Osteoblast (primary cell): ENCODE measurements at regions not wholly inside any gene's neighbourhood (a gene's known extent, or its start where the extent isn't known, plus 50 kb on each side); places are given as distances from the start of the nearest gene placed in this dataset.

Source experiments
- DNase-seq: peaks from one replicate; pipeline ENCODE4 v3.0.0; 2011; ENCODE audit warnings: low spot score, mixed read lengths; ENCODE audit not compliant: insufficient read length; ENCODE audit errors: missing footprints
- H2AFZ ChIP-seq: 2 replicates; pipeline ENCODE4 v1.6.0; 2011; ENCODE audit warnings: mild to moderate bottlenecking, low read length
- H3K27ac ChIP-seq: 2 replicates; pipeline ENCODE4 v1.5.1; 2011; ENCODE audit warnings: mild to moderate bottlenecking, low read depth, low read length, moderate library complexity
- H3K27me3 ChIP-seq: 2 replicates; pipeline ENCODE4 v1.6.0; 2012; ENCODE audit warnings: mild to moderate bottlenecking, control low read depth, inconsistent platforms, low read length, moderate library complexity; ENCODE audit not compliant: insufficient read depth
- H3K36me3 ChIP-seq: 2 replicates; pipeline ENCODE4 v1.5.1; 2011; ENCODE audit warnings: mild to moderate bottlenecking, low read length, control low read depth, moderate library complexity; ENCODE audit not compliant: insufficient read depth
- H3K4me1 ChIP-seq: 2 replicates; pipeline ENCODE4 v1.5.1; 2011; ENCODE audit warnings: mild to moderate bottlenecking, low read length, control low read depth, moderate library complexity; ENCODE audit not compliant: insufficient read depth
- H3K4me2 ChIP-seq: 2 replicates; pipeline ENCODE4 v1.6.0; 2011; ENCODE audit warnings: mild to moderate bottlenecking, low read length; ENCODE audit not compliant: insufficient read depth
- H3K4me3 ChIP-seq: fragments of 200-600 bp; sonication (generic); 3 replicates; pipeline ENCODE4 v1.5.1; 2012; ENCODE audit warnings: mild to moderate bottlenecking, low read length, inconsistent platforms; ENCODE audit not compliant: insufficient read depth
- H3K79me2 ChIP-seq: 2 replicates; pipeline ENCODE4 v1.6.0; 2012; ENCODE audit warnings: mild to moderate bottlenecking, low read length, control low read depth, inconsistent platforms; ENCODE audit not compliant: insufficient read depth
- H3K9me3 ChIP-seq: 2 replicates; pipeline ENCODE4 v1.5.1; 2011; ENCODE audit warnings: low read depth, low read length, control low read depth
- H4K20me1 ChIP-seq: 2 replicates; pipeline ENCODE4 v1.6.0; 2012; ENCODE audit warnings: mild to moderate bottlenecking, low read length, control low read depth; ENCODE audit not compliant: insufficient read depth
- TF ChIP-seq, protein P1 (sequence below): IDR thresholded peaks from 2 replicates; pipeline ENCODE4 v1.5.1; 2011; ENCODE audit warnings: mild to moderate bottlenecking, low read depth, low read length, moderate library complexity; ENCODE audit errors: extremely low read depth

DNA sequence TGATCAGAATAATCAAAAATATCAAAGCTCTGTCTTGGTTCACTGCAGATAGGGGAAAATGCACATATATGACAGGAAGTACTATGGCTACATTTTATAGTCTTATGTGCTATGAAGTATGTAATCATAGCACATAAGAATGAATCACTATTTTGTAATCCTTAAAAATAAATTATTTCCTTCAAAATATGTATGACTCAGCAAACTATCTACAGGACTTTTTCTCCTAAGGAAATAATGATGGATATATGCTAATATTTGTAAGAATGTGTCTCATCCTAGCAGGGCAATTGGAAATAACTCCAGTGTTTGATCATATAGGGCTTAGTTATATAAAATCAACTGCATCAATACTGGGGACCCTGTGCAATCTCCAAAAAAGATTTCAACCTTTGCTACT lies 85.1 kb downstream of the SLC24A2 start:
- no peaks in the 10 kb centered on the region for H3K79me2 ChIP-seq
- TF ChIP-seq, protein P1, sequence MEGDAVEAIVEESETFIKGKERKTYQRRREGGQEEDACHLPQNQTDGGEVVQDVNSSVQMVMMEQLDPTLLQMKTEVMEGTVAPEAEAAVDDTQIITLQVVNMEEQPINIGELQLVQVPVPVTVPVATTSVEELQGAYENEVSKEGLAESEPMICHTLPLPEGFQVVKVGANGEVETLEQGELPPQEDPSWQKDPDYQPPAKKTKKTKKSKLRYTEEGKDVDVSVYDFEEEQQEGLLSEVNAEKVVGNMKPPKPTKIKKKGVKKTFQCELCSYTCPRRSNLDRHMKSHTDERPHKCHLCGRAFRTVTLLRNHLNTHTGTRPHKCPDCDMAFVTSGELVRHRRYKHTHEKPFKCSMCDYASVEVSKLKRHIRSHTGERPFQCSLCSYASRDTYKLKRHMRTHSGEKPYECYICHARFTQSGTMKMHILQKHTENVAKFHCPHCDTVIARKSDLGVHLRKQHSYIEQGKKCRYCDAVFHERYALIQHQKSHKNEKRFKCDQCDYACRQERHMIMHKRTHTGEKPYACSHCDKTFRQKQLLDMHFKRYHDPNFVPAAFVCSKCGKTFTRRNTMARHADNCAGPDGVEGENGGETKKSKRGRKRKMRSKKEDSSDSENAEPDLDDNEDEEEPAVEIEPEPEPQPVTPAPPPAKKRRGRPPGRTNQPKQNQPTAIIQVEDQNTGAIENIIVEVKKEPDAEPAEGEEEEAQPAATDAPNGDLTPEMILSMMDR = no peak
- no peak overlapping the region for H2AFZ ChIP-seq
- no peak overlapping the region for H3K4me3 ChIP-seq
- H3K27me3 ChIP-seq = no peaks in the 10 kb centered on the region
- H4K20me1 ChIP-seq = no peaks in the 10 kb centered on the region
- H3K27ac ChIP-seq = no peak overlapping the region
- H3K4me2 ChIP-seq = no peak overlapping the region
- H3K36me3 ChIP-seq = no peaks in the 10 kb centered on the region
- no peaks in the 10 kb centered on the region for H3K9me3 ChIP-seq
- DNase-seq = peak; percentile 15
- no peaks in the 10 kb centered on the region for H3K4me1 ChIP-seq

DNA sequence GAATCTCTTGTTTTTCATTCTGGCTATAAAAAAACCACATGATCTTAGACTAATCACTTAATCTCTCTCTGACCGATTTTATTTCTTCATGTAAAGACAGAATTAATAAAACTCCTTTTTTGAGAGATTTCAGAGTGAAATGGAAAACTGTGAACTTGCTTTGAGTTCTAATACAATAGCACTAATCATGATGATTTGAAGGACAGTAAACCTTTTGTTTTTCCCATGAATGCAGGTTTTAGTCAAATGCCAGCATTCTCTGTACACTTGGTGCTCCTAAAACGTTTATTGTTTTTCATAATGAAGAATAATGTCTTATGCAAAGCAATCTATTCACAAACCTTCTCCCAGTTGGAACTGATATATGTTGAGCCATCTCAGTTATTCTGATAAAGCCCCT lies 86.8 kb downstream of the SLC24A2 start:
- DNase-seq = no peak
- Histone ChIP-seq H4K20me1 (no peaks in the 10 kb centered on the region), H3K79me2 (no peaks in the 10 kb centered on the region), H3K4me1 (no peaks in the 10 kb centered on the region), H3K36me3 (no peaks in the 10 kb centered on the region), H3K27me3 (no peaks in the 10 kb centered on the region), H3K4me2 (no peak overlapping the region), H3K27ac (no peak overlapping the region), H3K4me3 (no peak overlapping the region), H2AFZ (no peak overlapping the region), H3K9me3 (no peaks in the 10 kb centered on the region)
- TF ChIP-seq, protein P1 = no peak

DNA sequence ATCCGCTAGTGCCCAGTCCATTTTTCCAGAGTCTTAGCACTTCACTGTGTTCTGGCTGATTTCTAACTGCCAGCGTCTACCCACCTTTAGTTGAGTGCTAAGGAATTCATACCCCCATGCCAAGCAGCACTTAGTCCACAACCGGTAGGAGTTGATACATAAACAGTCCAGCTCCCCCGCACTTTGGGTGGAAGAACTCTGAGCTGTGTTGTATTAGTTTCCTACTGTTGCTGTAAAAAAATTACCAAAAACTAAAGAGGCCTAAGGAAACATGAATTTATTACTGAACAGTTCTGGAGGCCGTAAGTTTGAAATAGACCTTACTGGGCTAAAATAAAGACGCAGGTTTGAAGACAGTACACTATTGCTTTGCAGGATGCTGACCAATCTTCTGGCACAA lies 87.6 kb downstream of the SLC24A2 start:
- H3K4me1 ChIP-seq = no peaks in the 10 kb centered on the region
- no peak for DNase-seq
- H3K27me3 ChIP-seq = no peaks in the 10 kb centered on the region
- H3K79me2 ChIP-seq = no peaks in the 10 kb centered on the region
- no peaks in the 10 kb centered on the region for H4K20me1 ChIP-seq
- no peak overlapping the region for H3K4me3 ChIP-seq
- no peak overlapping the region for H3K4me2 ChIP-seq
- H3K36me3 ChIP-seq = no peaks in the 10 kb centered on the region
- no peaks in the 10 kb centered on the region for H3K9me3 ChIP-seq
- TF ChIP-seq, protein P1 = no peak
- H2AFZ ChIP-seq = no peak overlapping the region
- no peak overlapping the region for H3K27ac ChIP-seq

GRCh38 chr9:19700699-19701098 lies 88.1 kb downstream of the SLC24A2 start:
- Histone ChIP-seq H3K4me3 (no peak overlapping the region), H3K27ac (no peak overlapping the region), H3K4me2 (no peak overlapping the region), H3K4me1 (no peaks in the 10 kb centered on the region), H4K20me1 (no peaks in the 10 kb centered on the region), H2AFZ (no peak overlapping the region), H3K9me3 (no peaks in the 10 kb centered on the region), H3K27me3 (no peaks in the 10 kb centered on the region), H3K36me3 (no peaks in the 10 kb centered on the region), H3K79me2 (no peaks in the 10 kb centered on the region)
- TF ChIP-seq, protein P1 = no peak
- DNase-seq = no peak
